SK-N-SH (cell line): ENCODE measurements at regions not wholly inside any gene's neighbourhood (a gene's known extent, or its start where the extent isn't known, plus 50 kb on each side); places are given as distances from the start of the nearest gene placed in this dataset.

Experiments used
- CTCF ChIA-PET: fragments of 300-600, 350-600 bp; formaldehyde crosslinking; extraction: SDS; loops from one replicate; lab custom pipeline; 2021; lab: Yijun Ruan, JAX
- POLR2A ChIA-PET: fragments of 350-600 bp; sonication (Branson Sonifier 250); formaldehyde crosslinking; extraction: SDS; loops from one replicate; lab custom pipeline; 2020; ENCODE audit warnings: antibody characterized with exemption, inconsistent platforms; lab: Yijun Ruan, JAX
- DNase-seq: peaks from one replicate; pipeline ENCODE4 v3.0.0; 2012
- H2AFZ ChIP-seq: fragments of 200-600 bp; sonication (generic); 2 replicates; pipeline ENCODE4 v1.8.1; 2016; ENCODE audit warnings: antibody characterized with exemption, mild to moderate bottlenecking, low read depth
- H3F3A ChIP-seq: fragments of 200-600 bp; sonication (generic); replicated peaks from 2 replicates; pipeline ENCODE3; 2016; ENCODE audit warnings: antibody characterized with exemption, mild to moderate bottlenecking; ENCODE audit not compliant: insufficient read depth
- H3K27ac ChIP-seq, 2 experiments: fragments of 200-500 bp in 1 of 2; fragments of 200-600 bp in 1 of 2; sonication (Bioruptor generic) in 1 of 2; sonication (generic), shearing (Covaris generic) in 1 of 2; 2 replicates each; pipeline versions ENCODE4 v1.5.1 to v1.6.1; 2014 to 2016; ENCODE audit warnings: low read depth in 2 of 2, inconsistent platforms in 1 of 2, low read length in 1 of 2, mild to moderate bottlenecking in 1 of 2, mixed read lengths in 1 of 2
- H3K27me3 ChIP-seq: fragments of 200-600 bp; sonication (generic), shearing (Covaris generic); 2 replicates; pipeline ENCODE4 v1.6.1; 2016; ENCODE audit warnings: mixed run types; ENCODE audit not compliant: insufficient read depth
- H3K36me3 ChIP-seq, 2 experiments: fragments of 200-500 bp in 1 of 2; fragments of 200-600 bp in 1 of 2; sonication (Bioruptor generic) in 1 of 2; sonication (generic) in 1 of 2; replicated peaks in 1 of 2; 2 replicates each; pipeline versions ENCODE3 to v1.5.1; 2014 to 2016; ENCODE audit warnings: low read length in 1 of 2, mild to moderate bottlenecking in 1 of 2; ENCODE audit not compliant: insufficient read depth in 2 of 2, control insufficient read depth in 1 of 2
- H3K4me1 ChIP-seq, 2 experiments: fragments of 200-500 bp in 1 of 2; fragments of 200-600 bp in 1 of 2; sonication (Bioruptor generic) in 1 of 2; sonication (generic), shearing (Covaris generic) in 1 of 2; 2 replicates each; pipeline versions ENCODE4 v1.5.1 to v1.6.1; 2014 to 2016; ENCODE audit warnings: low read depth in 1 of 2, low read length in 1 of 2, mixed run types in 1 of 2; ENCODE audit not compliant: insufficient read depth in 2 of 2, control insufficient read depth in 1 of 2
- H3K4me2 ChIP-seq: fragments of 200-600 bp; sonication (generic), shearing (Covaris generic); 2 replicates; pipeline ENCODE4 v1.6.1; 2017; ENCODE audit warnings: mixed run types
- H3K4me3 ChIP-seq, 2 experiments: fragments of 200-500 bp in 1 of 2; fragments of 200-600 bp in 1 of 2; sonication (Bioruptor generic) in 1 of 2; sonication (generic), shearing (Covaris generic) in 1 of 2; 2 replicates each; pipeline versions ENCODE4 v1.5.1 to v1.8.1; 2014 to 2016; ENCODE audit warnings: low read depth in 2 of 2, inconsistent platforms in 1 of 2, low read length in 1 of 2, mild to moderate bottlenecking in 1 of 2, mixed read lengths in 1 of 2, moderate library complexity in 1 of 2
- H3K79me2 ChIP-seq: fragments of 200-600 bp; sonication (generic); 2 replicates; pipeline ENCODE4 v1.8.1; 2017; ENCODE audit warnings: mild to moderate bottlenecking; ENCODE audit not compliant: insufficient read depth
- H3K9ac ChIP-seq: fragments of 200-600 bp; sonication (generic); 2 replicates; pipeline ENCODE4 v1.6.1; 2017; ENCODE audit warnings: mixed run types
- H3K9me2 ChIP-seq: fragments of 200-600 bp; sonication (generic); 2 replicates; pipeline ENCODE4 v1.6.1; 2017; ENCODE audit warnings: mixed run types
- H3K9me3 ChIP-seq: fragments of 200-600 bp; sonication (generic); 2 replicates; pipeline ENCODE4 v1.6.1; 2017; ENCODE audit warnings: mixed run types, mild to moderate bottlenecking, moderate library complexity
- H4K20me1 ChIP-seq: fragments of 200-600 bp; sonication (generic); 2 replicates; pipeline ENCODE4 v1.6.1; 2017; ENCODE audit warnings: mild to moderate bottlenecking, mixed run types; ENCODE audit not compliant: insufficient read depth
- ELF1 ChIP-seq: IDR thresholded peaks from 2 replicates; pipeline ENCODE4 v1.4.0; 2012
- FOXJ3 ChIP-seq: sonication (generic); formaldehyde crosslinking; IDR thresholded peaks from 2 replicates; pipeline ENCODE4 v1.5.1; 2020; ENCODE audit warnings: mild to moderate bottlenecking, missing genetic modification reagents
- GATA2 ChIP-seq: sonication (generic); formaldehyde crosslinking; IDR thresholded peaks from 2 replicates; pipeline ENCODE4 v1.5.0; 2020; ENCODE audit warnings: mild to moderate bottlenecking, missing genetic modification reagents
- MAX ChIP-seq: IDR thresholded peaks from 2 replicates; pipeline ENCODE4 v1.4.0; 2012; ENCODE audit warnings: low read depth
- MEF2A ChIP-seq: IDR thresholded peaks from 2 replicates; pipeline ENCODE4 v1.4.0; 2012; ENCODE audit warnings: low read depth, borderline replicate concordance
- POLR2AphosphoS5 ChIP-seq: IDR thresholded peaks from 2 replicates; pipeline ENCODE4 v1.6.1; 2012; ENCODE audit warnings: low read depth, low read length
- RAD21 ChIP-seq: IDR thresholded peaks from 2 replicates; pipeline ENCODE4 v1.6.1; 2012; ENCODE audit warnings: mild to moderate bottlenecking, low read length
- REST ChIP-seq: IDR thresholded peaks from 2 replicates; pipeline ENCODE4 v1.6.1; 2012; ENCODE audit warnings: mild to moderate bottlenecking, low read depth, low read length, moderate library complexity
- RFX5 ChIP-seq: IDR thresholded peaks from 2 replicates; pipeline ENCODE4 v1.6.1; 2012; ENCODE audit warnings: mild to moderate bottlenecking, improper control_type of control experiment, low read length
- RXRA ChIP-seq: IDR thresholded peaks from 2 replicates; pipeline ENCODE4 v1.4.0; 2012; ENCODE audit warnings: low read depth, mild to moderate bottlenecking, borderline replicate concordance
- TCF12 ChIP-seq: IDR thresholded peaks from 2 replicates; pipeline ENCODE4 v1.4.0; 2012
- TEAD4 ChIP-seq: IDR thresholded peaks from 2 replicates; pipeline ENCODE4 v1.4.0; 2012; ENCODE audit warnings: mild to moderate bottlenecking, borderline replicate concordance; ENCODE audit not compliant: insufficient read depth
- USF1 ChIP-seq: IDR thresholded peaks from 2 replicates; pipeline ENCODE4 v1.4.0; 2012; ENCODE audit warnings: low read depth, borderline replicate concordance
- WGBS: methylation state at CpG from one replicate; pipeline ENCODE4 v1.1.6; 2017; ENCODE audit warnings: low lambda C conversion rate; 5-methylcytosine and 5-hydroxymethylcytosine counted together

GRCh38 chr10:45560262-45560661 lies 112.3 kb downstream of the ZFAND4 start:
- Histone ChIP-seq H4K20me1 (no peaks in the 10 kb centered on the region), H3K79me2 (peaks cover 7% of the 10 kb centered on the region), H3K4me2 (no peak overlapping the region), H3K9me3 (no peaks in the 10 kb centered on the region), H3F3A (peaks cover 3% of the 10 kb centered on the region), H3K27me3 (no peaks in the 10 kb centered on the region), H3K9ac (no peak overlapping the region), H2AFZ (no peak overlapping the region), H3K9me2 (no peaks in the 10 kb centered on the region), H3K4me3 (no peak overlapping the region), H3K36me3 (no peaks in the 10 kb centered on the region), H3K27ac (no peak overlapping the region), H3K4me1 (peaks cover 0 to 3% of the 10 kb centered on the region in 2 experiments; a peak in 1 of 4 replicates)
- DNase-seq, result no peak
- ChIA-PET POLR2A (no interaction called here), CTCF (no interaction called here)
- no peak for TF ChIP-seq MEF2A
- no peak for TF ChIP-seq TEAD4
- TF ChIP-seq RFX5, result no peak
- 91% methylated on average over 10 of the region's 10 CpGs for WGBS

GRCh38 chr10:45558425-45558824 lies 114.1 kb downstream of the ZFAND4 start:
- Histone ChIP-seq H3K79me2 (no peaks in the 10 kb centered on the region; the same call in 1 of the 2 replicates), H3K27me3 (no peaks in the 10 kb centered on the region), H3F3A (peaks cover 3% of the 10 kb centered on the region), H3K9ac (no peak overlapping the region), H3K9me2 (no peaks in the 10 kb centered on the region), H3K36me3 (no peaks in the 10 kb centered on the region), H3K9me3 (no peaks in the 10 kb centered on the region), H3K27ac (no peak overlapping the region), H3K4me3 (no peak overlapping the region), H4K20me1 (no peaks in the 10 kb centered on the region), H3K4me1 (peaks cover 0 to 3% of the 10 kb centered on the region in 2 experiments; a peak in 1 of 4 replicates), H3K4me2 (no peak overlapping the region), H2AFZ (no peak overlapping the region)
- no peak for DNase-seq
- CTCF ChIA-PET, result no interaction called here
- TF ChIP-seq GATA2 (CRISPR knock-in tag), result peak; percentile 40; the same call in 1 of the 2 replicates
- no peak for TF ChIP-seq REST
- 87% methylated on average over 7 of the region's 7 CpGs for WGBS
- POLR2A ChIA-PET, result no interaction called here

GRCh38 chr10:45557275-45557905 lies 115.2 kb downstream of the ZFAND4 start:
- CTCF ChIA-PET, result interaction anchor here (1.1 kb wide), 1 partner anchor 92 kb away, joined by 3 read pairs; no protein-coding TSS in a partner anchor

More at GRCh38 chr10:45557275-45557905, 115.2 kb downstream of the ZFAND4 start:
- Histone ChIP-seq H3K36me3 (no peaks in the 10 kb centered on the region), H2AFZ (no peak overlapping the region), H3K9ac (no peak overlapping the region), H4K20me1 (no peaks in the 10 kb centered on the region), H3K27me3 (no peaks in the 10 kb centered on the region), H3K4me3 (no peak overlapping the region), H3K4me2 (no peak overlapping the region), H3F3A (peaks cover 3% of the 10 kb centered on the region), H3K27ac (no peak overlapping the region), H3K79me2 (no peaks in the 10 kb centered on the region; the same call in 1 of the 2 replicates)
- WGBS, result 92% methylated on average over 9 of the region's 9 CpGs
- TF ChIP-seq ELF1, result no peak
- TF ChIP-seq TCF12, result no peak
- no peak for TF ChIP-seq USF1
- no peak for TF ChIP-seq POLR2AphosphoS5
- TF ChIP-seq MAX, result no peak
- TF ChIP-seq RAD21, result no peak
- TF ChIP-seq RXRA, result no peak
- no peak for TF ChIP-seq FOXJ3 (CRISPR knock-in tag)
- TF ChIP-seq, all 33 proteins: peak for 0
- Histone ChIP-seq H3K4me1 (peaks cover 0 to 3% of the 10 kb centered on the region in 2 experiments; a peak in 1 of 4 replicates), H3K9me3 (no peaks in the 10 kb centered on the region), H3K9me2 (no peaks in the 10 kb centered on the region)
- POLR2A ChIA-PET, result no interaction called here
- DNase-seq, result no peak
